Fibroblast of skin of back (primary cell): ENCODE measurements at regions not wholly inside any gene's neighbourhood (a gene's known extent, or its start where the extent isn't known, plus 50 kb on each side); places are given as distances from the start of the nearest gene placed in this dataset.
A peak's percentile ranks its signal among the peaks of the same experiment; 100 is the strongest.

Experiments used
- DNase-seq: peaks from one replicate; pipeline ENCODE4 v3.0.0-alpha.2; 2013

DNA sequence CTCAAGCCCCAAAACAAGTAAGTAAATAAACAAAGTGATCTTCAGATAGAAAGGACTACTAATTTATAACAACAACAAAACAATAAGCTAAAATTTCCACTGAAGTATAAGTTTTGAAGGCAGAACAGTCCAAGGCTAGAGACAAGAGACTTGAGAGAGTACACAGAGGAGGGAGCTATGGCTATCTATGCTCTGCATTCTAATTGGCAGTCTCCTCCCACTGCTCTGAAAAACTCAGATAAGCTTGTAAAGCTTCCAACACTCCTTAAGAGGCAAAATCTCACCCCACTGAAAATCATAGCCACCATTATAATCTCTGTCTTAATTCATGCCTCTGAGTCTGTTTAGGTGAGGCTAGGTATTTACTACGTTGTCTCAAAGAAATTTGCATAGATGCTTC lies 714.6 kb upstream of the LRATD1 start:
- no peak for DNase-seq

DNA sequence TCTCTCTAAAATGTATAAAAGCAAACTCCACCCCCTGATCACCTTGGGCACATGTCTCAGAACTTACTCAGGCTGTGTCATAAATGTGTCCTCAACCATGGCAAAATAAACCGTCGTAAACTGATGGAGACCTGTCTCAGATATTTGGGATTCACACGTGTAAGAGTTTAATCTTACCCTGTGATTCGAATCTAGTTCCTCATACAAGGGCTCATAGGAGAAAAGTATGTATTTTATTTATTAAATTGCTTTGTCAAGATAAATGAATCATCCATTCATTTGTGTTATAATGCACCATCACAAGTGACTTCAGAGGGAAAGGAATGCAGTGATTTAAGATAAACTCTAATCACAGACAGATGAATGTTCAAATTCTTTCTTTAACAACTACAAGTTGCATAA lies 712.5 kb upstream of the LRATD1 start:
- DNase-seq: peak; percentile 0

- no peak for DNase-seq
These were observed 711.3 kb upstream of the LRATD1 start for GRCh38 chr2:13921245-13921644.

- no peak for DNase-seq
These were observed 708.7 kb upstream of the LRATD1 start for GRCh38 chr2:13923823-13924222.

- no peak for DNase-seq
These were observed 690.4 kb upstream of the LRATD1 start for GRCh38 chr2:13942111-13942510.

- DNase-seq: no peak
These were observed 681.8 kb upstream of the LRATD1 start for GRCh38 chr2:13950761-13951160.

DNA sequence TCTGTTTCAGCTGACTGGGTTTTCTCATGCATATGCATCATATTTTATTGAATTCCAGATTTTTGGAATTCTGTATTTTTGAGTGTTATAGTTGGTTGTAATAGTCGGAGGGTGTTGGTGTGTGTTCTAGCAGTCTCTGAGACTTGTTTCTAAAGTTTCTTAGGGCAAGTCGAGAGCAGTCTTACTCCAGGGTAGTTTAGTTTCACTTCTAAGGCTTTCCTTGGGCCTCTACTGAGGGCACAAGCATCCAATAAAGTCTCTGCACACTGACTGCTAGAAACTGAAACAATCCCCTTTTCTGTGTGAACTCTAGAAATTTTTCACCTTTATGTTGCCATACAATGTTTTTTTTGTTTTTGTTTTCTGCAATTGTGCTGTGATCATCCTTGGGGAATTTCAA lies 663.7 kb upstream of the LRATD1 start:
- no peak for DNase-seq

DNA sequence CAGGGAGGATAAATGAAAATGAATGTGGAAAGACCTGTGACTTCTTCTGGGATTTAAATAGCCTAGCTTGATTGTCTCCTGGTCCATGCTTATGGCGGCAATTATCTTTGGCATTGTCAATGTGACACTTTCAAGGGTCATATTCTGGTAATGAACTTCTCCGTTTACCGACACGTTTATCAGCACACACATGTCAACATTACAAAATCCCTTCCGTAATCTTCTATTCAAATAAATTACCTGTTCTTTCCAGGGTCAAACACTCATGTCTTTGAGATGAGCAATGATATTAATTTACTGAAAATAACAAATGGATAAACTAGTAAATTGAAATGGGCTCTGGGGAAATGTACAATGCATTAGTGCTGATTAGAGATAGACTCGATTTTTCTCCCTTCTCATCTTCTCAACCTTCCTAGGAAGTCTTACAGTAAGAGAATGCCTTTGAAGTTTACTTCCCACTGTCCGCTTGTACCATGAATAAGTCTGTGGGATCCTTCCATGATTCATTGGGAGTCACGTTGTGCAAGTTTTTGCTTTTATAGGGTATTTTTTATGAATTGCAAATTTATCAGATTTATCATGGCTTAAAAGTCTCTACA lies 646.3 kb upstream of the LRATD1 start:
- DNase-seq: no peak

DNA sequence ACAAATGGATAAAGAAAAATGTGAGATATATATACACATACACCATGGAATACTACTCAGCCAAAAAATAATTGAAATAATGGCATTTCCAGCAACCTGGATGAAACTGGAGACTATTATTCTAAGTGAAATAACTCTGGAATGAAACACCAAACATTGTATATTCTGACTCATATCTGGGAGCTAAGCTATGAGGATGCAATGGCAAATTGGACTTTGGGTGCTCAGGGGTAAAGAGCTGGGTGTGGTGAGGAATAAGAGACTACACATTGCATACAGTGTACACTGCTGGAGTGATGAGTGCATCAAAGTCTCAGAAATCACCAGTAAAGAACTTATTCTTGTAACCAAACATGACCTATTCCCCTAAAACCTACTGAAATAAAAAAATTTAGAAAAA lies 636.0 kb upstream of the LRATD1 start:
- no peak for DNase-seq

GRCh38 chr2:14011190-14011589 lies 621.3 kb upstream of the LRATD1 start:
- no peak for DNase-seq

DNA sequence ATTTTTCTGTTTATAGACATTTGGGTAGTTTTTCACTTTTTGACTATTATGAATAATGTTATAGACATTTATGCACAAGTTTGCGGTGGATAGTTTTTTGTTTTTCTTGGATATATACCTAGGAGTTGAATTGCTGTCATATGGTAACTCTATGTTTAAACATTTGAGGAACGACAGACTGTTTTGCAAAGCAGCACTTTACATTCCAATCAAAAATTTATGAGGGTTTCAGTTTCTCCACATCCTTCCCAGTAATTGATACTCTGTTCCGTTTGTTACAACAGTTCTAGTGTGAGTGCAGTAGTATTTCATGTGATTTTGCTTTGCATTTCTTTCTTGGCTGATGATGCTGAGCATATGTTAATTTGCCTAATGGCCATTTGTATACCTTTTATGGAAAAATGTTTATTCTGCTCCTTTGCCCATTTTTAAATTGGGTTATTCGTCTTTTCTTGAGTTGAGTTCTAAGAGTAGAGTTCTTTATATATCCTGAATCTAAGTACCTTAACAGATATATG lies 617.3 kb upstream of the LRATD1 start:
- no peak for DNase-seq

GRCh38 chr2:14016289-14016955 lies 616.1 kb upstream of the LRATD1 start:
- DNase-seq: no peak

- DNase-seq: no peak
These were observed 613.9 kb upstream of the LRATD1 start for GRCh38 chr2:14018620-14019019.

- no peak for DNase-seq
These were observed 609.0 kb upstream of the LRATD1 start for GRCh38 chr2:14023558-14023957.

DNA sequence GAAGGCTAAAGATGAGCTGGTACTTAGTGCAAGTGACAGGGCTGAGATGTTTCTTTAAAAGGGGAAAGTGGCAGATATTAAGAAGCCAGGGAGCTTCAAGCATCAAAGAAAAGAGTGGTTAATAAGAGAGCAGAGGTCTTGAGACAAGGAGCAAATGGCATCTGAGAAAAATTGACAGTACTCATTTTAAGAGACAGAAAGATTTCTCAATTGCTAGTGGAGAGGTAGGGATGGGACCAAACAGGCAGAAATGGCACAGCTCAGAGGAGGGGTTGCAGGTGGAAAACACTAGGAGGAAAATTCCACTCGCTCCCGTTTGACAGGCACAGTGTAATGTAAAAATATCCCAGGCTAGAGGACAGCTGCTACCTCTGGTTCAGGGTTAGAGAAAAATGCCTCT lies 593.4 kb upstream of the LRATD1 start:
- DNase-seq: no peak

- DNase-seq: no peak
These were observed 585.0 kb upstream of the LRATD1 start for GRCh38 chr2:14047491-14047890.

DNA sequence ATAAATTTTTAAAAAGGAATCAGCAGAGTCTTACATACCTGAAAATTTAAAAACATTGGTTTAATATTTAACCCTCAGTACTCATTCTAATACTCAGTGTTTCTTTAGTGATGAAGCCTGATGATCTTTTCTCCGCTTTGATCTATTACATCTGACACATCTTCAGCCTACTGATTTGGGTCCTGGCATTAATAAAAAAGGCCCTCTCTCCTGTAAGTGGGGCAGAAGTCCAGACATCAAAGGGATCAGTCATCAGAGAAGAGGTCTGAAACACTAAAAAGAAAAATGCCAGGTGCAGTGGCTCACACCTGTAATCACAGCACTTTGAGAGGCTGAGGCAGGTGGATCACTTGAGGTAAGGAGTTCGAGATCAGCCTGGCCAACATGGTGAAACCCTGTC lies 581.1 kb upstream of the LRATD1 start:
- DNase-seq: no peak

- DNase-seq: no peak
These were observed 579.4 kb upstream of the LRATD1 start for GRCh38 chr2:14053105-14053504.

- no peak for DNase-seq
These were observed 568.2 kb upstream of the LRATD1 start for GRCh38 chr2:14064346-14064745.

DNA sequence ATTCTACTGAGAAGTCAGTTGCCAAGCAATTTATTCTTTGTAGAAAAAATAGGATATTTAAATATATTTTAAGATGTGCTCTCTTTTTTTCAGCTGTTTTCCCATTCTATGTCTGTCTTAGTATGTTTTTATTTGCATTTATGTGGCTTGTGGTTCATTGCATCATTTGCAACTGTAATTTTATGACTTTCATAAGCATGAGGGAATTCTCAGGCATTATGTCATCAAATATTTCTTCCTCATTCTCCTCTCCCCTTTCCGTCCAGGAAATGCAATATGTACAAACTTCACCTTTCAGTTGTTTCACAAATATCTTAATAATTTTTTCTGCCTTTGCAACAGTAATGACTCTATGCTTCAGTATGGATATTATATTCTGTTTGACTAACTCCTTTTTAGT lies 560.2 kb upstream of the LRATD1 start:
- no peak for DNase-seq

GRCh38 chr2:14074691-14075090 lies 557.8 kb upstream of the LRATD1 start:
- no peak for DNase-seq

- no peak for DNase-seq
These were observed 552.9 kb upstream of the LRATD1 start for GRCh38 chr2:14079576-14079975.

GRCh38 chr2:14081521-14081920 lies 551.0 kb upstream of the LRATD1 start:
- DNase-seq: no peak

- DNase-seq: no peak
These were observed 549.9 kb upstream of the LRATD1 start for GRCh38 chr2:14082640-14083039.

DNA sequence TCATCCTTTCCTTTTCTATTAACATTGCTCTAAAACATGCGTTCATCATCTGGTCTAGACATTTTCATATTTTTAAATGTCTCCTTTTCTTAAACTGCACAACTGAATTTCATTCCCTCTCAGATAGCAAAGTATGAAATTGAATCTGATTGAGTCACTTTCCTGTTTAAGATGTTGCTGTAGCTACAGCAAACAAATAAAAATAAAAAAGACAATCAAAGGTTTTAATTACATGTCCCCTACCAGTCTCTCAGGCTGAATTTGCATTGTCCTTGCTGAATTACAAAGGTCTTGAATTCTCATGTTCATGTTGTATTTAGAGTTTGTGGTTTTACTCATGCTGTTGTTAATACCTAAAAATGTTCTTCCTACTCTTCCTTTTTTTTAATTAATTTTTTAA lies 537.9 kb upstream of the LRATD1 start:
- no peak for DNase-seq
